Kidney (tissue), 13 donors: ENCODE measurements at regions not wholly inside any gene's neighbourhood (a gene's known extent, or its start where the extent isn't known, plus 50 kb on each side); places are given as distances from the start of the nearest gene placed in this dataset.

Experiments
- DNase-seq, 5 donors: peaks; one replicate each; pipeline ENCODE4 v3.0.0-alpha.2; 2013 to 2020
- FAIRE-seq: peaks from 2 replicates; lab custom pipeline; 2012; peaks lifted over from hg19 to GRCh38; lab: Jason Lieb, UNC
- H3K27ac ChIP-seq, 2 donors: one replicate each; pipeline ENCODE4 v1.7.0; 2013; ENCODE audit warnings: low read depth in 2 of 2, low read length in 2 of 2, inconsistent platforms in 1 of 2
- H3K27me3 ChIP-seq: one replicate; pipeline ENCODE4 v1.7.1; 2013; ENCODE audit warnings: low read length, inconsistent platforms; ENCODE audit not compliant: control insufficient read depth, insufficient read depth
- H3K36me3 ChIP-seq, 3 donors: one replicate each; pipeline versions ENCODE4 v1.7.0 to v1.7.1; 2013; ENCODE audit warnings: low read length in 3 of 3, control low read depth in 1 of 3, inconsistent platforms in 1 of 3; ENCODE audit not compliant: insufficient read depth in 3 of 3, control insufficient read depth in 2 of 3
- H3K4me1 ChIP-seq, 3 donors: one replicate each; pipeline versions ENCODE4 v1.7.0 to v1.7.1; 2013; ENCODE audit warnings: low read length in 3 of 3, inconsistent platforms in 1 of 3, low read depth in 1 of 3; ENCODE audit not compliant: control insufficient read depth in 2 of 3, insufficient read depth in 2 of 3
- H3K4me3 ChIP-seq, 3 donors: one replicate each; pipeline versions ENCODE4 v1.7.0 to v1.8.1; 2013; ENCODE audit warnings: low read length in 3 of 3, control low read depth in 1 of 3, inconsistent platforms in 1 of 3
- H3K9ac ChIP-seq, 3 donors: one replicate each; pipeline versions ENCODE4 v1.7.0 to v1.7.1; 2013; ENCODE audit warnings: low read length in 3 of 3, control low read depth in 1 of 3, inconsistent platforms in 1 of 3
- H3K9me3 ChIP-seq, 3 donors: one replicate each; pipeline versions ENCODE4 v1.7.0 to v1.7.1; 2013; ENCODE audit warnings: low read length in 3 of 3, control low read depth in 1 of 3, inconsistent platforms in 1 of 3; ENCODE audit not compliant: control insufficient read depth in 2 of 3, insufficient read depth in 1 of 3
- CTCF ChIP-seq: IDR thresholded peaks from 3 replicates; pipeline ENCODE4 v1.5.1; 2012; ENCODE audit warnings: mild to moderate bottlenecking, moderate library complexity, borderline replicate concordance; ENCODE audit not compliant: insufficient read depth; ENCODE audit errors: extremely low read depth
- intact Hi-C: fragments of 100-400 bp; cut with DNase I; formaldehyde crosslinking; loops from one replicate; pipeline ENCODE4 v1.11.1; 2022
- donor health status: control.
- donor health status: control.
- donor health status: control.
- donor health status: control.
- donor health status: control.
- donor health status: DM: yes; HTN: yes; CAD: no.
- donor health status: Normal renal cell carcinoma (clear cell type).

- intact Hi-C loops: no loop called here
- Histone ChIP-seq H3K27me3 (no peaks in the 10 kb centered on the region), H3K27ac (no peak overlapping the region), H3K4me3 (no peak overlapping the region), H3K4me1 (no peaks in the 10 kb centered on the region), H3K9ac (no peak overlapping the region), H3K9me3 (no peaks in the 10 kb centered on the region), H3K36me3 (no peaks in the 10 kb centered on the region)
- DNase-seq (no peak), FAIRE-seq (no peak)
- TF ChIP-seq CTCF: no peak
These were observed 166.6 kb downstream of the DKK2 start for GRCh38 chr4:106869551-106869950.

- no peak for DNase-seq
- Histone ChIP-seq H3K9me3 (no peaks in the 10 kb centered on the region), H3K27me3 (no peaks in the 10 kb centered on the region), H3K4me1 (no peaks in the 10 kb centered on the region), H3K9ac (no peak overlapping the region), H3K27ac (no peak overlapping the region), H3K4me3 (no peak overlapping the region), H3K36me3 (no peaks in the 10 kb centered on the region)
- FAIRE-seq: no peak
- TF ChIP-seq CTCF: no peak
- intact Hi-C loops: no loop called here
These were observed 167.6 kb downstream of the DKK2 start for GRCh38 chr4:106868381-106869035.

- no peaks in the 10 kb centered on the region for H3K27me3 ChIP-seq
- no peak overlapping the region for H3K9ac ChIP-seq
- H3K27ac ChIP-seq: no peak overlapping the region
- no peak for TF ChIP-seq CTCF
- intact Hi-C loops: no loop called here
- no peaks in the 10 kb centered on the region for H3K9me3 ChIP-seq
- no peaks in the 10 kb centered on the region for H3K4me1 ChIP-seq
- H3K4me3 ChIP-seq: no peak overlapping the region
- no peak for FAIRE-seq
- H3K36me3 ChIP-seq: no peaks in the 10 kb centered on the region
- no peak for DNase-seq
These were observed 171.9 kb downstream of the DKK2 start for GRCh38 chr4:106864231-106864630.
